Colonic mucosa (tissue), 4 donors: ENCODE measurements at regions not wholly inside any gene's neighbourhood (a gene's known extent, or its start where the extent isn't known, plus 50 kb on each side); places are given as distances from the start of the nearest gene placed in this dataset.

Source experiments
- DNase-seq: peaks from one replicate; pipeline ENCODE4 v3.0.0-alpha.2; 2020
- H3K27ac ChIP-seq: fragments of 200-600 bp; one replicate; pipeline ENCODE4 v1.8.0; 2021
- H3K27me3 ChIP-seq: fragments of 200-600 bp; one replicate; pipeline ENCODE4 v1.8.0; 2021
- H3K36me3 ChIP-seq: fragments of 200-600 bp; one replicate; pipeline ENCODE4 v1.8.0; 2021
- H3K4me1 ChIP-seq: fragments of 200-600 bp; one replicate; pipeline ENCODE4 v1.8.0; 2021; ENCODE audit warnings: mild to moderate bottlenecking
- H3K4me3 ChIP-seq: fragments of 200-600 bp; one replicate; pipeline ENCODE4 v1.8.0; 2021
- H3K9ac ChIP-seq, 2 donors: one replicate each; pipeline ENCODE4 v1.7.0; 2013; ENCODE audit warnings: control low read depth in 2 of 2, low read depth in 2 of 2, low read length in 2 of 2
- H3K9me3 ChIP-seq: fragments of 200-600 bp; one replicate; pipeline ENCODE4 v1.8.0; 2021
- CTCF ChIP-seq: fragments of 200-600 bp; IDR thresholded peaks from one replicate; pipeline ENCODE4 v1.8.0; 2022; ENCODE audit warnings: antibody characterized with exemption, mild to moderate bottlenecking
- intact Hi-C: fragments of 100-400 bp; cut with DNase I; formaldehyde crosslinking; loops from one replicate; pipeline ENCODE4 v1.14.1; 2022
- donor health status: healthy.
- donor health status: DM: no; HTN: no; CAD: no.
- donor health status: DM: no; HTN: no; CAD: no.

GRCh38 chr10:64745565-64745964, 1224.4 kb downstream of the REEP3 start:
- no peak for TF ChIP-seq CTCF
- no peaks in the 10 kb centered on the region for H3K27me3 ChIP-seq
- H3K4me1 ChIP-seq = no peaks in the 10 kb centered on the region
- no peaks in the 10 kb centered on the region for H3K36me3 ChIP-seq
- no peak overlapping the region for H3K4me3 ChIP-seq
- DNase-seq = no peak
- no peak overlapping the region for H3K27ac ChIP-seq
- no peaks in the 10 kb centered on the region for H3K9me3 ChIP-seq
- intact Hi-C loops = no loop called here
- H3K9ac ChIP-seq = no peak overlapping the region

GRCh38 chr10:64750672-64751071, 1229.5 kb downstream of the REEP3 start:
- no peak for TF ChIP-seq CTCF
- no peak for DNase-seq
- Histone ChIP-seq H3K4me1 (no peaks in the 10 kb centered on the region), H3K27ac (no peak overlapping the region), H3K36me3 (no peaks in the 10 kb centered on the region), H3K27me3 (no peaks in the 10 kb centered on the region), H3K9ac (no peak overlapping the region), H3K9me3 (no peaks in the 10 kb centered on the region), H3K4me3 (no peak overlapping the region)
- intact Hi-C loops = no loop called here

GRCh38 chr10:64753516-64753915, 1232.3 kb downstream of the REEP3 start:
- DNase-seq = no peak
- H3K27ac ChIP-seq = no peak overlapping the region
- no peak overlapping the region for H3K9ac ChIP-seq
- no peak overlapping the region for H3K4me3 ChIP-seq
- intact Hi-C loops = no loop called here
- no peaks in the 10 kb centered on the region for H3K36me3 ChIP-seq
- no peaks in the 10 kb centered on the region for H3K9me3 ChIP-seq
- H3K27me3 ChIP-seq = no peaks in the 10 kb centered on the region
- no peaks in the 10 kb centered on the region for H3K4me1 ChIP-seq
- TF ChIP-seq CTCF = no peak

- H3K27me3 ChIP-seq = no peaks in the 10 kb centered on the region
- no peak overlapping the region for H3K4me3 ChIP-seq
- H3K4me1 ChIP-seq = no peaks in the 10 kb centered on the region
- no peaks in the 10 kb centered on the region for H3K9me3 ChIP-seq
- intact Hi-C loops = no loop called here
- TF ChIP-seq CTCF = no peak
- no peak overlapping the region for H3K9ac ChIP-seq
- no peak overlapping the region for H3K27ac ChIP-seq
- DNase-seq = no peak
- H3K36me3 ChIP-seq = no peaks in the 10 kb centered on the region
Measured at GRCh38 chr10:64760371-64760770, 1239.2 kb downstream of the REEP3 start.

GRCh38 chr10:64762861-64763260, 1241.7 kb downstream of the REEP3 start:
- Histone ChIP-seq H3K36me3 (no peaks in the 10 kb centered on the region), H3K27ac (no peak overlapping the region), H3K27me3 (no peaks in the 10 kb centered on the region), H3K4me3 (no peak overlapping the region), H3K4me1 (no peaks in the 10 kb centered on the region), H3K9ac (no peak overlapping the region), H3K9me3 (no peaks in the 10 kb centered on the region)
- no peak for TF ChIP-seq CTCF
- no peak for DNase-seq
- intact Hi-C loops = no loop called here

GRCh38 chr10:64765498-64765897, 1244.3 kb downstream of the REEP3 start:
- Histone ChIP-seq H3K9me3 (no peaks in the 10 kb centered on the region), H3K9ac (no peak overlapping the region), H3K27me3 (no peaks in the 10 kb centered on the region), H3K27ac (no peak overlapping the region), H3K4me1 (no peaks in the 10 kb centered on the region), H3K36me3 (no peaks in the 10 kb centered on the region), H3K4me3 (no peak overlapping the region)
- TF ChIP-seq CTCF = no peak
- no peak for DNase-seq
- intact Hi-C loops = no loop called here
